SJSA1 (cell line): ENCODE measurements at regions not wholly inside any gene's neighbourhood (a gene's known extent, or its start where the extent isn't known, plus 50 kb on each side); places are given as distances from the start of the nearest gene placed in this dataset.
"Not testable (repeated sequence)": the region's sequence is repeated elsewhere in the genome, so short reads cannot be mapped to it uniquely, and the experiment has no call there.

Experiments
- DNase-seq, 2 experiments: peaks; one replicate each; pipeline ENCODE4 v3.0.0-alpha.2; 2015 to 2020; ENCODE audit warnings: low spot score in 2 of 2, low read depth in 1 of 2
- H3K27ac ChIP-seq: fragments of 250-450 bp; sonication (Bioruptor Pico); 2 replicates; pipeline ENCODE4 v1.5.1; 2020; ENCODE audit warnings: mild to moderate bottlenecking, moderate library complexity
- H3K27me3 ChIP-seq: fragments of 250-450 bp; sonication (Bioruptor Pico); replicated peaks from 2 replicates; pipeline ENCODE4 v1.5.1; 2020; ENCODE audit warnings: mild to moderate bottlenecking, moderate library complexity
- H3K36me3 ChIP-seq: fragments of 250-450 bp; sonication (Bioruptor Pico); 2 replicates; pipeline ENCODE4 v1.5.1; 2020; ENCODE audit warnings: mild to moderate bottlenecking
- H3K4me1 ChIP-seq: fragments of 250-450 bp; sonication (Bioruptor Pico); replicated peaks from 2 replicates; pipeline ENCODE4 v1.6.1; 2021; ENCODE audit warnings: mild to moderate bottlenecking
- H3K4me3 ChIP-seq: fragments of 250-450 bp; sonication (Bioruptor Pico); 2 replicates; pipeline ENCODE4 v1.5.1; 2020; ENCODE audit warnings: mild to moderate bottlenecking
- H3K9me3 ChIP-seq: fragments of 250-450 bp; sonication (Bioruptor Pico); replicated peaks from 2 replicates; pipeline ENCODE4 v1.5.1; 2020; ENCODE audit warnings: mild to moderate bottlenecking

- H3K27ac ChIP-seq = no peak overlapping the region
- H3K9me3 ChIP-seq = no peaks in the 10 kb centered on the region
- no peaks in the 10 kb centered on the region for H3K27me3 ChIP-seq
These were observed 80.7 kb upstream of the CHST15 start for GRCh38 chr10:124174071-124174566.

GRCh38 chr10:124173298-124173900 lies 80.0 kb upstream of the CHST15 start:
- Histone ChIP-seq H3K4me3 (no peak overlapping the region), H3K27ac (no peak overlapping the region), H3K36me3 (no peaks in the 10 kb centered on the region), H3K27me3 (no peaks in the 10 kb centered on the region), H3K4me1 (no peaks in the 10 kb centered on the region), H3K9me3 (no peaks in the 10 kb centered on the region)
- peak in 1 of 2 experiments; percentile 32 for DNase-seq

More at GRCh38 chr10:124174071-124174566, 80.7 kb upstream of the CHST15 start:
- Histone ChIP-seq H3K4me3 (no peak overlapping the region), H3K36me3 (no peaks in the 10 kb centered on the region), H3K4me1 (no peaks in the 10 kb centered on the region)
- no peak for DNase-seq

- no peaks in the 10 kb centered on the region for H3K36me3 ChIP-seq
- no peak overlapping the region for H3K4me3 ChIP-seq
- H3K9me3 ChIP-seq = no peaks in the 10 kb centered on the region
- no peaks in the 10 kb centered on the region for H3K4me1 ChIP-seq
- no peaks in the 10 kb centered on the region for H3K27me3 ChIP-seq
- DNase-seq = peak in 1 of 2 experiments; percentile 34
- H3K27ac ChIP-seq = no peak overlapping the region
These were observed 79.0 kb upstream of the CHST15 start for GRCh38 chr10:124172181-124172916.

GRCh38 chr10:124171561-124171960 lies 78.2 kb upstream of the CHST15 start:
- Histone ChIP-seq H3K9me3 (no peaks in the 10 kb centered on the region), H3K4me1 (no peaks in the 10 kb centered on the region), H3K27ac (no peak overlapping the region), H3K4me3 (no peak overlapping the region), H3K27me3 (no peaks in the 10 kb centered on the region), H3K36me3 (no peaks in the 10 kb centered on the region)
- DNase-seq = peak in 1 of 2 experiments; percentile 25

- Histone ChIP-seq H3K27ac (no peak overlapping the region), H3K27me3 (no peaks in the 10 kb centered on the region), H3K36me3 (no peaks in the 10 kb centered on the region), H3K4me1 (no peaks in the 10 kb centered on the region), H3K9me3 (no peaks in the 10 kb centered on the region), H3K4me3 (no peak overlapping the region)
- no peak for DNase-seq
These were observed 77.2 kb upstream of the CHST15 start for GRCh38 chr10:124170631-124171030.

GRCh38 chr10:124168991-124169802 lies 75.8 kb upstream of the CHST15 start:
- Histone ChIP-seq H3K27me3 (no peaks in the 10 kb centered on the region), H3K27ac (no peak overlapping the region), H3K4me3 (no peak overlapping the region), H3K9me3 (no peaks in the 10 kb centered on the region), H3K4me1 (no peaks in the 10 kb centered on the region), H3K36me3 (no peaks in the 10 kb centered on the region)
- peak in 1 of 2 experiments; percentile 26 for DNase-seq

- H3K4me1 ChIP-seq = no peaks in the 10 kb centered on the region
- H3K4me3 ChIP-seq = no peak overlapping the region
- DNase-seq = peak in 1 of 2 experiments; percentile 12
- H3K27me3 ChIP-seq = peaks cover 3% of the 10 kb centered on the region; the same call in 1 of the 2 replicates
- H3K9me3 ChIP-seq = no peaks in the 10 kb centered on the region
- H3K36me3 ChIP-seq = no peaks in the 10 kb centered on the region
- H3K27ac ChIP-seq = no peak overlapping the region
These were observed 75.2 kb upstream of the CHST15 start for GRCh38 chr10:124168581-124168980.

- not testable (repeated sequence) for H3K27me3 ChIP-seq, H3K9me3 ChIP-seq, H3K36me3 ChIP-seq, H3K4me1 ChIP-seq, H3K27ac ChIP-seq, H3K4me3 ChIP-seq, DNase-seq
These were observed 74.5 kb upstream of the CHST15 start for GRCh38 chr10:124167925-124168324.

GRCh38 chr10:124166431-124167125 lies 73.2 kb upstream of the CHST15 start:
- Histone ChIP-seq H3K9me3 (no peaks in the 10 kb centered on the region), H3K27ac (no peak overlapping the region), H3K36me3 (no peaks in the 10 kb centered on the region), H3K27me3 (peaks cover 5% of the 10 kb centered on the region; the same call in 1 of the 2 replicates), H3K4me3 (no peak overlapping the region), H3K4me1 (no peaks in the 10 kb centered on the region)
- peak in 1 of 2 experiments; percentile 30 for DNase-seq

GRCh38 chr10:124165827-124166226 lies 72.4 kb upstream of the CHST15 start:
- H3K36me3 ChIP-seq = no peaks in the 10 kb centered on the region

GRCh38 chr10:124165311-124165710 lies 71.9 kb upstream of the CHST15 start:
- no peak for DNase-seq
- H3K27me3 ChIP-seq = peaks cover 5% of the 10 kb centered on the region; the same call in 1 of the 2 replicates
- H3K4me1 ChIP-seq = no peaks in the 10 kb centered on the region
- no peaks in the 10 kb centered on the region for H3K36me3 ChIP-seq
- no peak overlapping the region for H3K27ac ChIP-seq
- H3K4me3 ChIP-seq = no peak overlapping the region
- no peaks in the 10 kb centered on the region for H3K9me3 ChIP-seq

More at GRCh38 chr10:124165827-124166226, 72.4 kb upstream of the CHST15 start:
- Histone ChIP-seq H3K9me3 (no peaks in the 10 kb centered on the region), H3K27me3 (peaks cover 5% of the 10 kb centered on the region; the same call in 1 of the 2 replicates), H3K4me3 (no peak overlapping the region), H3K27ac (no peak overlapping the region), H3K4me1 (no peaks in the 10 kb centered on the region)
- DNase-seq = no peak

- Histone ChIP-seq H3K27ac (no peak overlapping the region), H3K4me3 (no peak overlapping the region)
- no peak for DNase-seq
These were observed 70.9 kb upstream of the CHST15 start for GRCh38 chr10:124164264-124164663.

GRCh38 chr10:124162774-124163354 lies 69.5 kb upstream of the CHST15 start:
- Histone ChIP-seq H3K27me3 (peaks cover 5% of the 10 kb centered on the region; the same call in 1 of the 2 replicates), H3K4me3 (no peak overlapping the region), H3K27ac (no peak overlapping the region), H3K4me1 (no peaks in the 10 kb centered on the region; the same call in 1 of the 2 replicates), H3K9me3 (no peaks in the 10 kb centered on the region), H3K36me3 (no peaks in the 10 kb centered on the region)
- DNase-seq = no peak

More at GRCh38 chr10:124164264-124164663, 70.9 kb upstream of the CHST15 start:
- H3K4me1 ChIP-seq = no peaks in the 10 kb centered on the region
- no peaks in the 10 kb centered on the region for H3K9me3 ChIP-seq
- peaks cover 5% of the 10 kb centered on the region; the same call in 1 of the 2 replicates for H3K27me3 ChIP-seq
- H3K36me3 ChIP-seq = no peaks in the 10 kb centered on the region
